VCaP (cell line): ENCODE measurements at regions not wholly inside any gene's neighbourhood (a gene's known extent, or its start where the extent isn't known, plus 50 kb on each side); places are given as distances from the start of the nearest gene placed in this dataset.

Experiments used
- H3K27ac ChIP-seq: fragments of 450-650 bp; 2 replicates; pipeline ENCODE4 v1.5.1; 2017
- CTCF ChIP-seq: fragments of 450-650 bp; conservative IDR thresholded peaks from 2 replicates; pipeline ENCODE4 v1.5.1; 2017; ENCODE audit warnings: mild to moderate bottlenecking, moderate library complexity

DNA sequence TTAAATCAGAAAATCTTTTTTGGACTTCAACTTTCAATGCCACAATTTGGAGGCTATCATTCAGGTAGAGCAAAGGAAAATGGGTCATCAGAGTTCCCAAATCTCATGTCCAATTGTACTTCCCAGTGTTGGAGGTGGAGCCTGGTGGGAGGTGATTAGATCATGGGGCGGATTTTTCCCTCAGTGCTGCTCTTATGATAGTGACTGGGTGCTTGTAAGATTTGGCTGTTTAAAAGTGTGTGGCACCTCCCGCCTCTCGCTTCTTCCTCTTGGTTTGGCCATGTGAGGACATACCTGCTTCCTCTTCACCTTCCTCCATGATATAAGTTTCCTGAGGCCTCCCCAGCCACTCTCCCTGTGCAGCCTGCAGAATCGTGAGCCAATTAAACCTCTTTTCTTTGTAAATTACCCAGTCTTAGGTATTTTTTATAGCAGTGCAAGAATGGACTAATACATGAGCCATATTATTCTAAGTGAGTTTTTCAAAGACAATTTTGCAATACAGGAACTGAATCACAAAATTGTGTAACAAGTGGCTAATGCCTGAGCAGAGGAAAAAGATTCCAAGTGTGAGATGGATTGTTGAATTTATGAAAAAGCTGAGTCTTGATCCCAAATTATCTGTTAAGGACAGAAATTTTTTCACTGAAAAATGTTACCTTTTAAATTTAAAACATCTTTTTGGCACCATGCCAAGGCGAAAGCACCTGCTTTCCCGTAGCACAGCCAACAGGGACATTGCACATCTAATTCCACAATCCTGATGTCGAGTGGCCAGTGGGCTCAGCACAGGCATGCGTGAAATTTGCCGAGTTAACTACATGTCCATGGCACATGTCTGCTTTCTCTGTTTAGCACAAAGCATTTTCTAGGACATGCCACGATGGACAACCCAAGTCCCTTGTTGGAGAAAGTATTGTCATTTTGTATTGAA, 150.9 kb downstream of the COL6A3 start:
- no peak overlapping the region for H3K27ac ChIP-seq
- no peak for TF ChIP-seq CTCF

GRCh38 chr2:237264480-237265219, 149.3 kb downstream of the COL6A3 start:
- no peak overlapping the region for H3K27ac ChIP-seq
- TF ChIP-seq CTCF: no peak

- TF ChIP-seq CTCF: no peak
- no peak overlapping the region for H3K27ac ChIP-seq
Observed at GRCh38 chr2:237268004-237268708, 145.8 kb downstream of the COL6A3 start.

DNA sequence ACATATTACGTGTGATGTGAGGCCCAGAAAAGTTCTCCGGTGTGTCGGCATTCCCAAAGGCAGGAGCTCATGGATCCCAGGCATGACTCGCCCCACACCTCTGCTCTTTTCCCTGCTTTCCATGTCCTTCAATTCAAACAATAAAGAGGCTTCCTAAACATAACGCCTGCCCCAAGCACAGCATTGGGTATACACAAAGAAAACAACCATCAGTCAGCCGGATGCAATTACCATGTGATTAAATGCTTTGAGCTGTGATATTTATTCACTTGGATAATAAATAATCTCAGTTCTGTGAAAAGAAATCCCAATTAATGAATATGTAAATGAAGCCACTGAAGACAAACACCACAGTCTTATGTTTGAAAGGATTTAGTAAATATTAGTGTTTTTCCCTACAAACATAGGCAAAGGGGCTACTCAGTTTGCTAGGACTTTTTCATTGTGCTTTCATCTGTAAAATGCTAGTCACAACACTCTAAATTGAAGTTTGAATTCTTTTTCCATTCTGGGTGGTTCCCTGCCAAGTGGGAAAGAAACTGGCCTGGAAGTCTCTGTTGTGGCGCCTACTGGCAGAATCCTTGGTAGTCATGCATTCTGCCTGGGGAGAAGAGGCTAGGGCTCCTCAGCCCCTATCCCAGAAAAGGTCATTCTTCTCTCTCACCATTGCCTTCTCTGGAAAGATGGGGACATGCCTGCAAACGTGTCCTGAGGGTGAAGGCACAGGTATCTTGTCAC, 144.7 kb downstream of the COL6A3 start:
- TF ChIP-seq CTCF: no peak
- H3K27ac ChIP-seq: no peak overlapping the region

DNA sequence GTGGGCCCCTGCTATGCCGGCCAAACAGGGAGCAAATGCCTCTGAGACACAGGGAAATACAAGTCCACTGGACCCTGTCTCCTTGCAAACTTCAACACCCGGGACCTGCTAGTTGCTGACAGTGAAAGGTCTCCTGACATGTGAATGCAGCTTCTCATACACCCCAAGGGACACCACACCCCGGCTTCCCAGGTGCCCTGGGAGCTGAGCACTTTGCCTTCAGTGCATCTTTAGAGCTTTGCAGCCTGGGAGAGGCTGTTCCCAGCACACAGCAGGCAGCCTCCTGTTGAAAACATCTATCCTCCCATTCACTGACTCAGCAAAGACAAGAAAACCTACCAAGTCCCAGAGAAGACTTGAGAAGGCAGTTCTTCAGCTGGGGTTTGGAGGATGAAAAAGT, 143.4 kb downstream of the COL6A3 start:
- TF ChIP-seq CTCF: no peak
- no peak overlapping the region for H3K27ac ChIP-seq

GRCh38 chr2:237271698-237272652, 142.0 kb downstream of the COL6A3 start:
- no peak overlapping the region for H3K27ac ChIP-seq
- TF ChIP-seq CTCF: no peak
